Ectodermal cell (in vitro differentiated cells): ENCODE measurements at regions not wholly inside any gene's neighbourhood (a gene's known extent, or its start where the extent isn't known, plus 50 kb on each side); places are given as distances from the start of the nearest gene placed in this dataset.

Experiments
- H3K27ac ChIP-seq: 2 replicates; pipeline ENCODE4 v1.7.0; 2013; ENCODE audit warnings: mild to moderate bottlenecking, low read depth, low read length; ENCODE audit not compliant: insufficient read depth, poor library complexity, severe bottlenecking
- H3K27me3 ChIP-seq: 2 replicates; pipeline ENCODE4 v1.7.0; 2013; ENCODE audit warnings: mild to moderate bottlenecking, low read length; ENCODE audit not compliant: insufficient read depth, control insufficient read depth, poor library complexity, severe bottlenecking
- H3K36me3 ChIP-seq: one replicate; pipeline ENCODE4 v1.7.0; 2013; ENCODE audit warnings: low read length; ENCODE audit not compliant: control insufficient read depth, insufficient read depth
- H3K4me1 ChIP-seq: one replicate; pipeline ENCODE4 v1.7.0; 2013; ENCODE audit warnings: low read length; ENCODE audit not compliant: control insufficient read depth, insufficient read depth
- H3K4me3 ChIP-seq: 2 replicates; pipeline ENCODE4 v1.7.0; 2013; ENCODE audit warnings: low read depth, low read length, control low read depth; ENCODE audit not compliant: insufficient read depth
- H3K9me3 ChIP-seq: 2 replicates; pipeline ENCODE4 v1.7.0; 2013; ENCODE audit warnings: mild to moderate bottlenecking, low read length, moderate library complexity; ENCODE audit not compliant: control insufficient read depth
- WGBS, 2 experiments: methylation state at CpG; one replicate each; pipeline ENCODE4 v1.1.7; 2013; ENCODE audit warnings: missing lambda C conversion rate in 2 of 2; 5-methylcytosine and 5-hydroxymethylcytosine counted together

DNA sequence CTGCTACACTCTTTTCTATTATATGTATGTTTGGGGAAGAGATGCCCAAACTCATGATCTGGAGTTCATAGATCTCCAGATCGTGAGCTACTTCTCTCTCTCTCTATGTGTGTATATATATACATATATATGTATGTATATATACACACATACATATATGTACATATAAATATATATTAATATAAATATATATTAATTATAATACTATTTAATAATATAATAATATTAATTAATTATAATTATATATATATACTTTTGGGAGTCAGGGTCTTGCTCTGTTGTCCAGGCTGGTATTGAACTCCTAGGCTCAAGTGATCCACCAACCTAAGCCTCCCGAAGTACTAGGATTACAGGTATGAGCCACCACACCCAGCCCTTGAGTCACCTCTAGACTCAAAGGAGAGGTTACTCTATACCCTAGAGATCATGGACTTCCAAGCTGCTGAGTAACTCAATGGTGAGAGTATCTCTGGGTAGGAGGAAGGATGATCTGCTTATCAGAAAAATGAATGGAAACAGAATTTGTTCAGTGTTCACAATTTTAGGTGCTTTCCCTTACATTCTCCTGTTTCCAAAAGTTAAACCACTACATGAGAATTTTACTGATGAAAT lies 463.5 kb upstream of the TRIB2 start:
- no peak overlapping the region for H3K4me3 ChIP-seq
- no peaks in the 10 kb centered on the region for H3K9me3 ChIP-seq
- WGBS, 2 experiments, result 90 to 96% methylated on average over 1 of the region's 2 CpGs
- no peaks in the 10 kb centered on the region for H3K27me3 ChIP-seq
- H3K4me1 ChIP-seq, result no peaks in the 10 kb centered on the region
- no peak overlapping the region for H3K27ac ChIP-seq
- no peaks in the 10 kb centered on the region for H3K36me3 ChIP-seq

DNA sequence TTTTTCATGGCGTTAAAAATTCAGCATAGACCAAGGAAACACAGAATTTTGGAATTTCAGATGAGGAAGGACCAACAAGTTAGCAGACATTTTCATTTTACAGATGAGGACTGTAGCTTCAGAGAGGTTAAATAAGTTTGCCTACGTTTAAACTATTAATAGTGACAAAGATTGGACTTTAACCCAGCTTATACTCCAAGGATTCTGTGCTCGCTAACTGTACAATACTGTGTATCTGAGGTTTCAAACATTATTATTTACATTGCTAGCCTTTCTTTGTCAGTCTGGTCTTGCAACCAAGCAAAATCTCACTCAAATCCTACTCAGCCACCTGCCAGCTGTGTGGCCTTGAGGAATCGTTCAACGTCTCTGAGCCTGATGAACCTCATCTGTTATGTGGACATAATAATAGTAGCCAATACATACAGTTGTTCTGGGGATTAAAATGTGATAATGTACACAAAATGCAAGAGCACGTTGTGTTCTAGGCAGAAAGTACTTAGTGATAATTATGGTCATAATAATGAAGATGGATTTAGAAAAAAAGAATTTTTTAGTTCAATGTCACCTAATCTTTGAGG lies 462.4 kb upstream of the TRIB2 start:
- H3K4me3 ChIP-seq, result no peak overlapping the region
- 90 to 94% methylated on average over 6 of the region's 6 CpGs for WGBS, 2 experiments
- no peaks in the 10 kb centered on the region for H3K4me1 ChIP-seq
- H3K9me3 ChIP-seq, result no peaks in the 10 kb centered on the region
- no peaks in the 10 kb centered on the region for H3K36me3 ChIP-seq
- no peak overlapping the region for H3K27ac ChIP-seq
- no peaks in the 10 kb centered on the region for H3K27me3 ChIP-seq

DNA sequence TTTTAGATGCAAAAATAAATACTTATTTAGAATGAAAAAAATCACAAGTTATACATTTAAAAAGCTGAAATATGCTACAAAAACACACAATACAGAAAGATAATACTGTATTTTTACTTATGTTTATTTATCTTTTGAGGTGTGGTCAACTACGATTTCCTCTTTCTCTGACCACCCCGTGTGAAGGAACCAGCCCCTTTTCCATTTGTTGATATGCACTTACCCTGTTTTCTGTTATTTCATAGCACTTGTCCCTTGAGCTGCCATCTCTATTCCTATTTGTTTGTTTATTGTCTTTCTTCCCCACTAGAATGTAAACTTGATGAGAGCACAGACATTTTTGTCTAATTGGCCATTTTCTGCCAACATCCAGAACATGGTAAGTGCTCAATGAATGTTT lies 460.5 kb upstream of the TRIB2 start:
- no peaks in the 10 kb centered on the region for H3K36me3 ChIP-seq
- no peak overlapping the region for H3K27ac ChIP-seq
- WGBS, 2 experiments, result 93 to 95% methylated on average over 2 of the region's 2 CpGs
- H3K9me3 ChIP-seq, result no peaks in the 10 kb centered on the region
- no peak overlapping the region for H3K4me3 ChIP-seq
- no peaks in the 10 kb centered on the region for H3K27me3 ChIP-seq
- no peaks in the 10 kb centered on the region for H3K4me1 ChIP-seq

DNA sequence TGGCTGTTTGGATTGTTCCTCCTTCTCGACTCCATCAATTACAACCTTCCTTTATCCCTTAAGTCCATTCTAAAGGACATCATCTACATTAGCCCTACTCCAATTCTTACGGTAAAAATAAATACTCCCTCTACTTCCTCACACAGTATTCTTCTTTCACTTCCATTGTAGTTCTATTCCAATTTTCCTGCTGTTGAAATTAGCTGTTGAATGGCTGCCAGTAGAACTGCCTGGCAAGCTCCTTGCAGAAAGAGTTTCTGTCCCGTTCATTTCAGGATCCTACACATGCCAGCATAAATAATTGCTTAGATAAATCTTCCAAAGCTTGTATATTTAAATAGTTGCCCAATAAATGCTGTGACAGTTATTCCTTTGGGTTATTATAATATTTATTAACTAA lies 459.3 kb upstream of the TRIB2 start:
- H3K9me3 ChIP-seq, result no peaks in the 10 kb centered on the region
- WGBS, 2 experiments, result 94% methylated on average over 3 of the region's 3 CpGs
- no peaks in the 10 kb centered on the region for H3K27me3 ChIP-seq
- H3K4me3 ChIP-seq, result no peak overlapping the region
- H3K36me3 ChIP-seq, result no peaks in the 10 kb centered on the region
- no peaks in the 10 kb centered on the region for H3K4me1 ChIP-seq
- no peak overlapping the region for H3K27ac ChIP-seq

DNA sequence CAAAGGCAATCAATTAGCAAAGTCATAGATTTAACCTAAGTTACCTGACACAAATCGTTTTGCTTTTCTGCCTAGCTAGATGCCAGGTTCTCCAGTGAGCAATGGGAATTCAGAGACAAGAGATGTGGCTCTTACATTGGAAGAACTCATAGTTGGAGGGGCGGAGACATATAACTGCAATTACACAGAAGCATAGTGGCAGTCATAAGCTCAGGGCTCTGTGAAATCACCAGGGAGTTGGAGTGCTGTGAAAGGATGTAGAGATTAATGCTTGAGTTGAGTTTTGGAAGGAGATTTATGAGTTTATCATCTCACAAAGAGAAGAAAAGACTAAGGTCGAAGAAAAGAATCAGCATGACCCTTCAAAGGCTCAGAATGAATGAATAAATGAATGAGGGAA lies 457.2 kb upstream of the TRIB2 start:
- no peaks in the 10 kb centered on the region for H3K36me3 ChIP-seq
- H3K9me3 ChIP-seq, result no peaks in the 10 kb centered on the region
- no peaks in the 10 kb centered on the region for H3K4me1 ChIP-seq
- 89 to 92% methylated on average over 3 of the region's 3 CpGs for WGBS, 2 experiments
- no peaks in the 10 kb centered on the region for H3K27me3 ChIP-seq
- H3K4me3 ChIP-seq, result no peak overlapping the region
- no peak overlapping the region for H3K27ac ChIP-seq

DNA sequence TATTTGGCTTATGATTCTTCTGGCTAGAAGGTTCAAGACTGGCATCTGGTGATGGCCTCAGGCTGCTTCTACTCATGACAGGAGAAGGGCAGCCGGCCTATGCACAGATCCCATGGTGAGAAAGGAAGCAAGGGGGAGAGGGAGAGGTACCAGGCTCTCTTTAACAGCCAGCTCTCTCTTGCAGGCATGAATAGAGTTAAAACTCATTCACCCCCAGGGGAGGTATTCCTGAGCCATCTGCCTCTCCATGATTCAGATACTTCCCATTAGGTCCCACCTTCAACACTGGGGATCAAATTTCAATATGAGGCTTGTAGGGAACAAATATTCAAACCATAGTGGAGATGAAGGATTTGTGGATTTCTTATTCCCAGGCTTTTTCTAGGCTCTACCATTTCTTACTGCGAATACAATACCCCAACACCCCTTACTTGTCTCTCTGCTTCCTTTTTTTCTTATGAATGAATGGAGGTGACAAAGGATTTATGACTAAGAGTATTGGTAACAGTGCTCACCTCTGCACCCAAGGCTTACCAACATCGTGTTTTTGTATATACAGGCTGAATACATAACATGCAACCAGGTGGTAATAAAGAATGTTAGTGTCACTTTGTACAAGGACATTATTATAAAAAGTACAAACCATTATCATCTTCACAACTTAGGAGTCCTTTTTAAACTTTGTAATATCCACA lies 454.6 kb upstream of the TRIB2 start:
- H3K9me3 ChIP-seq, result no peaks in the 10 kb centered on the region
- no peaks in the 10 kb centered on the region for H3K36me3 ChIP-seq
- no peak overlapping the region for H3K27ac ChIP-seq
- no peaks in the 10 kb centered on the region for H3K4me1 ChIP-seq
- H3K27me3 ChIP-seq, result no peaks in the 10 kb centered on the region
- 58 to 64% methylated on average over 1 to 2 of the region's 3 CpGs for WGBS, 2 experiments
- H3K4me3 ChIP-seq, result no peak overlapping the region

DNA sequence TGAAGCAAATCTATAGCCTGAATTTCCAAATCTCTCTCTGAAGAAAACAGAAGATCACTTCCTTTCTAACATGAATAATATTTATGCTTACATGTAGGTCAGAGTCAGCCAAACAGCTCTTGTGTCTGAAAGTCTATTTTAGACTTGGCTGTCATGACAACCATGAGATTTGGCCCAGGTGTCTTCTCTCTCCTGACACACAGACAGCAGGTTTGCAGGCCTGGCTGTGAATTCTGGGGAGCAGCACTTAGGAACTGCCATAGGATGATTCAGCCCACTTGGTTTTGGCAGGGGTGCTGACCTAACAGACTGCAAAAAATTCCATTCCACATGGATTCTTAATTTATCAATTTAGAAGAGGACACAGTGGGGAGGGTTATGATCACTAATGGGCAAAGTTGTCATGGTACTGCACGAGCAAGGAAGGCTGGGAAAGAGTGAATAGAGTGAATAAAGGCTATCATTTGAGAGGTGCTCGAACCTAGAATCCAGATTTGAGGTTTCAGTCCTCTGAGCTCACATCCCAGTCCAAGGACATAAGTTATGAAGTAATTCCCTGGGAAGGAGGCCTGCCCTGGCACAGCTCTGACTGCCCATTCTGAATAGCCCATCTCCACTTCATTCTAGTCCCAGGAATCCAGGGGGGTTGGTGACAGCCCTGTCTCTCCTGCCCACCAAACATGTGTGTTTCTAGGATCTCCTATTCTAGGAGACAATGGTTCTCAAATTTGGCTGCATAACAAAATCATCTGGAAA lies 453.9 kb upstream of the TRIB2 start:
- Histone ChIP-seq H3K36me3 (no peaks in the 10 kb centered on the region), H3K27ac (no peak overlapping the region), H3K4me1 (no peaks in the 10 kb centered on the region), H3K27me3 (no peaks in the 10 kb centered on the region), H3K4me3 (no peak overlapping the region), H3K9me3 (no peaks in the 10 kb centered on the region)
- 69 to 72% methylated on average over 2 of the region's 2 CpGs for WGBS, 2 experiments

DNA sequence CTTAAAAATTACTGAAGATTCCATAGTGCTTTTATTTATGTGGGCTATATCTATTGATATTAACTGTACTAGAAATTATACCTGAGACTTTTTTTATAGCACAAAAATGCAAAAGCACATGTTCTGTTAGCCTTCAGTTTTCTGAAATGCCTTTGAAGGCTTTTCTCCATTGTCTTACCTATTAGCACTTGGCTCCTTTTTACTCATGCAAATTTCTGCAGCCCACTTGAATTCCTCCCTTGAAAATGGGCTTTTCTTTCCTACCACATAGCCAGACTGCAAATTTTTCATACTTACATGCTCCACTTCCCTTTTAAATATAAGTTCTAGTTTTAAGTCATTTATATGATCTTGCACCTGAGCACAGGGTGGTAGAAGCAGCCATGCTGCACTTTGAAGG lies 453.0 kb upstream of the TRIB2 start:
- Histone ChIP-seq H3K4me3 (no peak overlapping the region), H3K4me1 (no peaks in the 10 kb centered on the region), H3K36me3 (no peaks in the 10 kb centered on the region), H3K9me3 (no peaks in the 10 kb centered on the region), H3K27me3 (no peaks in the 10 kb centered on the region), H3K27ac (no peak overlapping the region)

DNA sequence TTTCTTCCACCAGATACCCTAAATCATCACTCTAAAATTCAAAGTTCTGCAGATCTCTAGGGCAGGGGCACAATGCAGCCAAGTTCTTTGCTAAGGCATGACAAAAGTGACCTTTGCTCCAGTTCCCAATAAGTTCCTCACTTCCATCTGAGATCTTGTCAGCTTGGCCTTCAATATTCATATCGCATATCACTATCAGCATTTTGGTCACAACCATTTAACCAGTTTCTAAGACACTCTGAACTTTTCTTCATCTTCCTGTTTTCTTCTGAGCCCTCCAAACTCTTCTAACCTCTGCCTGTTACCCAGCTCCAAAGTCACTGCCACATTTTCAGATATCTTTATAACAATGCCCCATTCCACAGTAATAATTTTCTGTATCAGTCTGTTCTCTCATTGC lies 452.6 kb upstream of the TRIB2 start:
- Histone ChIP-seq H3K27ac (no peak overlapping the region), H3K4me3 (no peak overlapping the region), H3K9me3 (no peaks in the 10 kb centered on the region), H3K36me3 (no peaks in the 10 kb centered on the region), H3K4me1 (no peaks in the 10 kb centered on the region), H3K27me3 (no peaks in the 10 kb centered on the region)
- WGBS, 2 experiments, result 82 to 91% methylated on average over 1 of the region's 1 CpG

DNA sequence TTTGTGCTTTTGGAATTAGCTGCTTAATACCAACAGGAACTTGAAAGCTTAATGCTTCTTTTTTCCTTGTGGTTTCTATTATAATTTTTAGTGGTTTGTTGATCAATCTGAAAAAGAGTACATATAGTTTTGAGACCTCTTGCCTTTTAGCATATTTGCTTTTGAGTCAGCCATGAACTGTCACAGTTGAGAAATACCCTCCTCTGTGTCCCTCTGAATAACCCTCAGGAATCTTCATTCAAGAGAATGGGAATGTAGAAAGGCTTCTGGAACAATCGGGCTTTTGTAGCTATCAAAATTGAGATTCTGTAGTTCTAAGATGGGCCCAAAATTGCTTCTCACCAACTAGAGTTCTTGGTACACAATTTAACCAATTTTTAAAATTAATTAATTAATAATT lies 451.1 kb upstream of the TRIB2 start:
- H3K9me3 ChIP-seq, result no peaks in the 10 kb centered on the region
- H3K4me3 ChIP-seq, result no peak overlapping the region
- no peak overlapping the region for H3K27ac ChIP-seq
- H3K27me3 ChIP-seq, result no peaks in the 10 kb centered on the region
- H3K4me1 ChIP-seq, result no peaks in the 10 kb centered on the region
- 75 to 100% methylated on average over 1 of the region's 1 CpG for WGBS, 2 experiments
- H3K36me3 ChIP-seq, result no peaks in the 10 kb centered on the region
